ENCODE measurements at regions not wholly inside any gene's neighbourhood (a gene's known extent, or its start where the extent isn't known, plus 50 kb on each side); places are given as distances from the start of the nearest gene placed in this dataset.

DNA sequence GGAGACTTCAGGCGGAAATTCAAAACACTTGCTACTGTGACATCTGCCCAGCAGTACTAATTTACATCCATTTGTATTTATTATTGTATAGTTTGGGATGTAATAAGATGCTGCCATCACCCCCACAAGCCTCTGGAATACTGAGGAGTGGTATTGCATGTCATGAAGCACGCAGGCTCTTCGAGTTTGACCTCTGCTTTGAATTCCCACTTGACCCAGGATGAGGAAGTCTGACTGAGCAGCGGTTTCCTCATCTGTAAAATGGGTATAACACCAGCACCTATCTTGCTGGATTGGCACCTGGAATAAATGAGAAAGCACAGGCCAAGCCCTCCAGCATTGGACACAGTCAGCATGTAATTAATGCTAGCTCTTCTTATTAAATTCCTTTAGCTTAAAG lies 116.0 kb upstream of the DIO3 start:
- CTCF ChIA-PET = interaction anchor here (0.6 kb wide), 2 partner anchors 54 to 503 kb away, joined by 3 read pairs; no protein-coding TSS in a partner anchor

DNA sequence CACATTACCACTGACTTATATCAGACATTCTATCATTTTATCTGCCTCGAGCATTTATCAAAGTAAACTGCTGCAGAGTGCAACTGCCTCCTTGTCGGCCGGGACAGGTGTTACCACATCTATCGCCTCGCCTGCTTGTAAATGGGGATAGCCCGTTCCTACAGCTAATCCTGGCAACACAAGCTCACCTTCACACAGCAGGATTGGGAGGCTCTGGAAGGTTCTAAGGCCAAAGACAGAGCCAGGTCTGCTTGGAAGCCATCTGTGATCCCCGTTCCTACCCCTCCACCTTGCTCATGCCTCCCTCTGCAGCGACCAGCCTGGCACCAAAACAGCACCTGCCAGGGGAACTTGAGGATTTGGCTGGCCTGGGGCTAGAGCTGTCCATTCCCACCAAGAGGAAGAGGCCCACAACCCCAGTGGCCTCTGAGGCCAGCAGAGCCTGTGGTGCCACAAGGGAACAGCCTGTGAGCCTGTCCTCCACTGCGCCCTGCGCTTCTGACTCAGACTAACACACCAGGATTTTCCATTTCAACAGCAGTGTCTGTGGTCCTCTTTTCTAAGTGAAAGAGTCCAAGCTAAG lies 114.8 kb upstream of the DIO3 start:
- POLR2A ChIA-PET (ENCODE audit: low non-redundant PET) = no interaction called here
- no peak for DNase-seq (ENCODE audit: low spot score)
- no peak overlapping the region for H3K27ac ChIP-seq
- TF ChIP-seq, protein P1, sequence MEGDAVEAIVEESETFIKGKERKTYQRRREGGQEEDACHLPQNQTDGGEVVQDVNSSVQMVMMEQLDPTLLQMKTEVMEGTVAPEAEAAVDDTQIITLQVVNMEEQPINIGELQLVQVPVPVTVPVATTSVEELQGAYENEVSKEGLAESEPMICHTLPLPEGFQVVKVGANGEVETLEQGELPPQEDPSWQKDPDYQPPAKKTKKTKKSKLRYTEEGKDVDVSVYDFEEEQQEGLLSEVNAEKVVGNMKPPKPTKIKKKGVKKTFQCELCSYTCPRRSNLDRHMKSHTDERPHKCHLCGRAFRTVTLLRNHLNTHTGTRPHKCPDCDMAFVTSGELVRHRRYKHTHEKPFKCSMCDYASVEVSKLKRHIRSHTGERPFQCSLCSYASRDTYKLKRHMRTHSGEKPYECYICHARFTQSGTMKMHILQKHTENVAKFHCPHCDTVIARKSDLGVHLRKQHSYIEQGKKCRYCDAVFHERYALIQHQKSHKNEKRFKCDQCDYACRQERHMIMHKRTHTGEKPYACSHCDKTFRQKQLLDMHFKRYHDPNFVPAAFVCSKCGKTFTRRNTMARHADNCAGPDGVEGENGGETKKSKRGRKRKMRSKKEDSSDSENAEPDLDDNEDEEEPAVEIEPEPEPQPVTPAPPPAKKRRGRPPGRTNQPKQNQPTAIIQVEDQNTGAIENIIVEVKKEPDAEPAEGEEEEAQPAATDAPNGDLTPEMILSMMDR (conservative IDR thresholded peaks at IDR 0.05; ENCODE audit: low read depth) = no peak
- CTCF ChIA-PET = no interaction called here

More for the DNA sequence above, 116.0 kb upstream of the DIO3 start:
- no peak for DNase-seq (ENCODE audit: low spot score)
- POLR2A ChIA-PET (ENCODE audit: low non-redundant PET) = no interaction called here
- TF ChIP-seq, protein P1 (conservative IDR thresholded peaks at IDR 0.05; ENCODE audit: low read depth) = no peak
- H3K27ac ChIP-seq = no peak overlapping the region

DNA sequence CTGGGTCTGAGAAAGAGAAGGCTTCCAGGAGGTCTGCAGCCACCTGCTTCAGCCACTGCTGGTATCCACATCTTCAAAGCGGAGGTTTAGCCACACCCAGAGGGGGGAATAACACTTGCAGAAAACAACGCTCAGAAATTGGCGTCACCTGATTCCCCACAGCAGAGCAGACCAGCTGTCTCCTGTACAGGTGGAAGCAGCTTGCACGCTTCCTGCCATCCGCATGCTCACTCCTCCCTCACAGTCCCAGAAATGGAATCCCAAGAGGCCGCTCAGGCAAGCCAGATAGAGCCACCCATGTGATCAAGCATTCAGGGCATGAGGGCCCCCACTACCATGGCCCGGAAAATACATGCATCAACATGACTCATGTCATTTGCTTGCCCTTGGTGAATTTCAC lies 112.2 kb upstream of the DIO3 start:
- H3K27ac ChIP-seq = no peak overlapping the region
- ChIA-PET POLR2A (ENCODE audit: low non-redundant PET) (no interaction called here), CTCF (no interaction called here)
- TF ChIP-seq, protein P1 (conservative IDR thresholded peaks at IDR 0.05; ENCODE audit: low read depth) = no peak
- DNase-seq (ENCODE audit: low spot score) = no peak

DNA sequence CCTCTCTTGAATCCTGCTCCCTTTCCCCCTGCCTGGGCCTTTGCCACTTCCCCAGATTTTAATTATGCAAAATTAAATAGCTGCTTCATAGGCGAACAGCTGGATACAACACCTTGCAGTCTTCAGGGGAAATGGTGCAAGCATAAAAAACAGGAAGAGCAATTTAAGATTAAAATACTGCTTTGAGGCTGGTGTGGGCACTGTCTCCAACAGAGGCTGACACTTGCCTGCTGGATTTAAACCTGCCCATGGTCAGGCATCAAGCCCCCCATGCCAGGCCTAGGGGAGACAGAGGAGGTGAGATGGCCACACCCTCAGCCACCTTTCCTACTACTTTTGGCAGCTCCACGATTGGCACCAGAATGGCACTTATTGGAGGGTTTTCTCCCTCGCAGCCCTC lies 110.1 kb upstream of the DIO3 start:
- TF ChIP-seq, protein P1 (conservative IDR thresholded peaks at IDR 0.05; ENCODE audit: low read depth) = no peak
- ChIA-PET CTCF (no interaction called here), POLR2A (ENCODE audit: low non-redundant PET) (no interaction called here)
- DNase-seq (ENCODE audit: low spot score) = no peak
- no peak overlapping the region for H3K27ac ChIP-seq

DNA sequence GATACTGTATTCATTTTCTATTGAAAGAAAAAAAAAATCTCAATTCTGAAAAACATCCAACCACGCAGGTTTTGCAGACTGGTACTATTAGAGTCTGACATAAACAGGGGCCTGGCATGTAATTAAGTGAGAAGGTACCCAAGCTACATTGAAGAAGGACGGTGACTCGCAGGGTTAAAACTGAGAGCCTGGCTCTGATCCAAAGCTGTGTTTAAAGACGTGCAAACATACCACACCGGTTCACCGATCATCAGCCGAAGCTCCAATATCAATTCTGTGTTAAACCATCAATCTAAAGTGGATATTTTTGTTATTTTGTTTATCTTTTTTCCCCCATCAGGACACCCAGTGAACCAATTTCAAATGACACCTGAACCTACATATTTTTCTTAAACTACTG lies 108.1 kb upstream of the DIO3 start:
- POLR2A ChIA-PET (ENCODE audit: low non-redundant PET) = no interaction called here
- no peak overlapping the region for H3K27ac ChIP-seq
- DNase-seq (ENCODE audit: low spot score) = no peak
- TF ChIP-seq, protein P1 (conservative IDR thresholded peaks at IDR 0.05; ENCODE audit: low read depth) = no peak
- CTCF ChIA-PET = no interaction called here

DNA sequence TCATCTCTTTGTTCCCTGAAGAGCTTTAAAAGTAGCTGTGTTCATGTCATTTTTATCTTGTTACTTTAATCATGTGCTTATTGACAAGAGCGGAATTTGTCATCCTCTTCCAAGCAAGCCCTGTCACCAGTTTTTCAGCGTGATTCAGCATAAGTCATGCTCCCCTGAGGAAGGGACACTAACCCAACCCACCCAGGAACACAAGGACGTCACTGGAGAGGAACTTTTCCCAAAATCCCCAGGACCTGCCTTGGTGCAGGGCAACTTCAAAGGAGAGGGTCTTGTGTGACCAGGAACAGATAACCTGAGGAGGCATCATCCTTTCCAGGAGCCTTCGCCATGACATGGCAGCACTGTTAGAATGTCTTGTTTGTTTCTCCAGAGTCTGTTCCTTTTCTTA lies 107.1 kb upstream of the DIO3 start:
- TF ChIP-seq, protein P1 (conservative IDR thresholded peaks at IDR 0.05; ENCODE audit: low read depth) = no peak
- no peak overlapping the region for H3K27ac ChIP-seq

More for the DNA sequence above, 107.1 kb upstream of the DIO3 start:
- POLR2A ChIA-PET (ENCODE audit: low non-redundant PET) = no interaction called here
- no peak for DNase-seq (ENCODE audit: low spot score)
- CTCF ChIA-PET = no interaction called here

Data from RWPE1 (cell line).